ENCODE measurements at regions not wholly inside any gene's neighbourhood (a gene's known extent, or its start where the extent isn't known, plus 50 kb on each side); places are given as distances from the start of the nearest gene placed in this dataset.
A peak's percentile ranks its signal among the peaks of the same experiment; 100 is the strongest.

DNA sequence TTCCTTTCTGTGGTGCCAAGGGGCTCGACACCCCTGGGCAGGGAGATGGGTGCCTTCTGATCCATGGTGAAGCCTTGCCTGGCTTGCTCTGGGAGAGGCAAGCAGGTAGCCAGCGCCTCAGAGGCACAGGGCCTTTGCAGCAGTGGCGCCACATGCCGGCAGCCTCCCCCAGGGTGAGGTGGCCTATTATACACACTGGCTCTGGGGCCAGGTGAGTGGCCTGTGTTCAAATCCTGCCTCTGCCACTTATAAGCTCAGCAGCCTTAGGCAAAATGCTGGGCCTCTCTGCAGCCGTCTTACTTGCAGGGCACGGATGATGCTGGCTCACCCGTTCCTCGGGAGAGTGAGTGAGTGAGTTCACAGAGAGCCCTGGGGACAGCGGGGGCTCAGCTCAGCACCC, 176.9 kb downstream of the TFAP2C start:
- no peaks in the 10 kb centered on the region for H3K79me2 ChIP-seq (ENCODE audit: insufficient read depth, low read length)
- no peak overlapping the region for H4K8ac ChIP-seq (replicated peaks; ENCODE audit: insufficient read length, low read depth, low read length)
- H3K23ac ChIP-seq (ENCODE audit: insufficient read length, low read depth, low read length): no peak overlapping the region
- no peak overlapping the region for H4K5ac ChIP-seq (ENCODE audit: insufficient read length, low read depth, low read length)
- H3K4ac ChIP-seq (ENCODE audit: low read depth, low read length): no peak overlapping the region
- no peak overlapping the region for H2BK20ac ChIP-seq (ENCODE audit: low read depth, low read length, poor library complexity, severe bottlenecking)
- Mint-ChIP-seq H3K27ac (peak overlapping the region in 1 of 3 experiments; percentile 88; a peak in 2 of 7 replicates), H3K27me3 (ENCODE audit: low read depth) (peaks cover 7% of the 10 kb centered on the region), H3K4me3 (no peak overlapping the region), H3K9me3 (no peaks in the 10 kb centered on the region), H3K36me3 (ENCODE audit: insufficient read depth in 1 of 3, low read depth in 3 of 3) (no peaks in the 10 kb centered on the region), H3K4me1 (peaks cover 27 to 39% of the 10 kb centered on the region in 2 experiments)
- no peak overlapping the region for H2BK120ac ChIP-seq (ENCODE audit: low read depth, low read length, poor library complexity, severe bottlenecking)
- H4K91ac ChIP-seq (ENCODE audit: insufficient read length, low read depth, low read length): no peak overlapping the region
- no peaks in the 10 kb centered on the region for H3K27me3 ChIP-seq (ENCODE audit: insufficient read depth, low read length)
- no peak for DNase-seq
- H3T11ph ChIP-seq (ENCODE audit: low read length): no peak overlapping the region
- no peaks in the 10 kb centered on the region for H3K23me2 ChIP-seq (ENCODE audit: insufficient read length, low read depth, low read length, poor library complexity, severe bottlenecking)
- no CpG with 5 or more reads among the region's 9 CpGs for WGBS (ENCODE audit: extremely low coverage, insufficient read length, low lambda C conversion rate)
- TF ChIP-seq, protein P1, sequence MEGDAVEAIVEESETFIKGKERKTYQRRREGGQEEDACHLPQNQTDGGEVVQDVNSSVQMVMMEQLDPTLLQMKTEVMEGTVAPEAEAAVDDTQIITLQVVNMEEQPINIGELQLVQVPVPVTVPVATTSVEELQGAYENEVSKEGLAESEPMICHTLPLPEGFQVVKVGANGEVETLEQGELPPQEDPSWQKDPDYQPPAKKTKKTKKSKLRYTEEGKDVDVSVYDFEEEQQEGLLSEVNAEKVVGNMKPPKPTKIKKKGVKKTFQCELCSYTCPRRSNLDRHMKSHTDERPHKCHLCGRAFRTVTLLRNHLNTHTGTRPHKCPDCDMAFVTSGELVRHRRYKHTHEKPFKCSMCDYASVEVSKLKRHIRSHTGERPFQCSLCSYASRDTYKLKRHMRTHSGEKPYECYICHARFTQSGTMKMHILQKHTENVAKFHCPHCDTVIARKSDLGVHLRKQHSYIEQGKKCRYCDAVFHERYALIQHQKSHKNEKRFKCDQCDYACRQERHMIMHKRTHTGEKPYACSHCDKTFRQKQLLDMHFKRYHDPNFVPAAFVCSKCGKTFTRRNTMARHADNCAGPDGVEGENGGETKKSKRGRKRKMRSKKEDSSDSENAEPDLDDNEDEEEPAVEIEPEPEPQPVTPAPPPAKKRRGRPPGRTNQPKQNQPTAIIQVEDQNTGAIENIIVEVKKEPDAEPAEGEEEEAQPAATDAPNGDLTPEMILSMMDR (conservative IDR thresholded peaks at IDR 0.05): no peak
- no peak overlapping the region for H2BK15ac ChIP-seq (ENCODE audit: low read depth, low read length)
- no peak overlapping the region for H3K14ac ChIP-seq (ENCODE audit: insufficient read depth, low read length)
- no peaks in the 10 kb centered on the region for H3K9me3 ChIP-seq (ENCODE audit: control insufficient read depth, low read depth, low read length)
- no peak overlapping the region for H3K56ac ChIP-seq (ENCODE audit: insufficient read length, low read depth, low read length)
- no peak overlapping the region for H3K27ac ChIP-seq (ENCODE audit: insufficient read length, low read depth, low read length)
- H2BK12ac ChIP-seq (ENCODE audit: insufficient read length, low read depth, low read length): no peak overlapping the region
- H3K79me1 ChIP-seq (ENCODE audit: insufficient read depth, low read depth, low read length, poor library complexity, severe bottlenecking): no peaks in the 10 kb centered on the region
- no peak overlapping the region for H3K18ac ChIP-seq (ENCODE audit: insufficient read length, low read depth, low read length)
- H3K4me1 ChIP-seq (ENCODE audit: insufficient read depth, low read length): peaks cover 2% of the 10 kb centered on the region; the same call in 1 of the 2 replicates
- no peak overlapping the region for H3K9ac ChIP-seq (ENCODE audit: extremely low read depth, insufficient read length, low read length)
- H2BK5ac ChIP-seq (ENCODE audit: insufficient read length, low read length): no peak overlapping the region
- no peaks in the 10 kb centered on the region for H4K20me1 ChIP-seq (ENCODE audit: control insufficient read depth, insufficient read depth, insufficient read length)
- no peak overlapping the region for H3K4me2 ChIP-seq (ENCODE audit: insufficient read depth, insufficient read length, low read length)
- no peak overlapping the region for H2AK5ac ChIP-seq (ENCODE audit: insufficient read length, low read length)
- H2AFZ ChIP-seq (ENCODE audit: low read length): no peak overlapping the region
